ENCODE measurements at regions not wholly inside any gene's neighbourhood (a gene's known extent, or its start where the extent isn't known, plus 50 kb on each side); places are given as distances from the start of the nearest gene placed in this dataset.

DNA sequence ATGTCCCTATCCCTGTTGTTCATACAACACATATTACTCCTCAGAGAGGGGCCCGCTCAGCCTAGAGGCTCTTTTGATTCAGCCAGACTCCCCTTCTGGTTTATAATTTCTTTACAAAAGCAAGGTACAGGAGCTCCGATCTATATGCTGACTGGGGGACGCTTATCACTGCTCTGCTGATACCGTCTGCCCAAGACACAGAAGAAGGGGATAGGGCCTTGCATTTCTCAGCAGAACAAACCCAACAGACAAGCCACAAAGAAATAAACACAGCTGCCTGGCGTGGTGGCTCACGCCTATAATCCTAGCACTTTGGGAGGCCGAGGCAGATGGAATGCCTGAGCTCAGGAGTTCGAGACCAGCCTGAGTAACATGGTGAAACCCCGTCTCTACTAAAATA is 109.9 kb upstream of the AKIP1 start:
- Histone ChIP-seq H3K27me3 (replicated peaks; ENCODE audit: insufficient read depth, low read length) (no peaks in the 10 kb centered on the region), H3K36me3 (replicated peaks; ENCODE audit: insufficient read depth, low read length) (no peaks in the 10 kb centered on the region), H3K4me2 (ENCODE audit: low read depth, low read length) (no peak overlapping the region), H3F3A (ENCODE audit: insufficient read depth, low read length) (peaks cover 22% of the 10 kb centered on the region), H3K4me1 (ENCODE audit: low read length) (peaks cover 40% of the 10 kb centered on the region), H3K79me2 (ENCODE audit: low read length) (peaks cover 47% of the 10 kb centered on the region), H3K9ac (ENCODE audit: low read length) (no peak overlapping the region), H3K9me2 (replicated peaks; ENCODE audit: insufficient read depth, low read length) (no peaks in the 10 kb centered on the region), H3K27ac (ENCODE audit: low read length) (no peak overlapping the region), H2AFZ (ENCODE audit: low read length) (no peak overlapping the region), H4K20me1 (ENCODE audit: insufficient read depth, low read length) (no peaks in the 10 kb centered on the region), H3K9me3 (replicated peaks; ENCODE audit: insufficient read depth, low read length) (no peaks in the 10 kb centered on the region), H3K4me3 (ENCODE audit: low read length) (no peak overlapping the region)
- DNase-seq = no peak
- TF ChIP-seq EZH2 (optimal IDR thresholded peaks at IDR 0.05; ENCODE audit: low read depth, low read length) = no peak
- TF ChIP-seq EZH2phosphoT487 (IDR thresholded peaks at IDR 0.05; ENCODE audit: low read length) = no peak

DNA sequence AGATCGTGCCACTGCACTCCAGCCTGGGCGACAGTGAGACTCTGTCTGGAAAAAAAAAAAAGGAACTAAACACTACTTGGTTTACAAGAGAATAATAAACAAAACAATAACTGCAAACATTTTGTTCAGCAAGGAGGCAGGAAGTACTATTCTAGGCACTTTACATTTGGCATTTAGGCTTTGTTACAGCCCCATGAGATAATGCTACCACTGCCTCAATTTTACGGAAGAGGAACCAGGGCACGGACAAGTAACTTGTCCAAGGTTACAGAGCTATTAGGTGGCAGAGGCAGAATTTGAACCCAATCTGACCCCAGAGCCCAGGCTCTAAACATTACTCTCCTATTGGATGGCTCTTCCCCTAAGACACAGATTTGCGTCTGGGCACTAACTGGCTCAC is 108.7 kb upstream of the AKIP1 start:
- Histone ChIP-seq H3K4me1 (ENCODE audit: low read length) (peaks cover 33% of the 10 kb centered on the region), H3K9me3 (replicated peaks; ENCODE audit: insufficient read depth, low read length) (no peaks in the 10 kb centered on the region), H3K4me3 (ENCODE audit: low read length) (no peak overlapping the region), H3K27me3 (replicated peaks; ENCODE audit: insufficient read depth, low read length) (no peaks in the 10 kb centered on the region), H3F3A (ENCODE audit: insufficient read depth, low read length) (peaks cover 22% of the 10 kb centered on the region), H4K20me1 (ENCODE audit: insufficient read depth, low read length) (no peaks in the 10 kb centered on the region), H3K79me2 (ENCODE audit: low read length) (peaks cover 51% of the 10 kb centered on the region), H3K36me3 (replicated peaks; ENCODE audit: insufficient read depth, low read length) (no peaks in the 10 kb centered on the region), H3K4me2 (ENCODE audit: low read depth, low read length) (no peak overlapping the region), H3K27ac (ENCODE audit: low read length) (no peak overlapping the region), H3K9me2 (replicated peaks; ENCODE audit: insufficient read depth, low read length) (no peaks in the 10 kb centered on the region), H2AFZ (ENCODE audit: low read length) (no peak overlapping the region), H3K9ac (ENCODE audit: low read length) (no peak overlapping the region)
- DNase-seq = no peak
- TF ChIP-seq EZH2 (optimal IDR thresholded peaks at IDR 0.05; ENCODE audit: low read depth, low read length) (no peak), EZH2phosphoT487 (IDR thresholded peaks at IDR 0.05; ENCODE audit: low read length) (no peak)
- TF ChIP-seq, protein P1, sequence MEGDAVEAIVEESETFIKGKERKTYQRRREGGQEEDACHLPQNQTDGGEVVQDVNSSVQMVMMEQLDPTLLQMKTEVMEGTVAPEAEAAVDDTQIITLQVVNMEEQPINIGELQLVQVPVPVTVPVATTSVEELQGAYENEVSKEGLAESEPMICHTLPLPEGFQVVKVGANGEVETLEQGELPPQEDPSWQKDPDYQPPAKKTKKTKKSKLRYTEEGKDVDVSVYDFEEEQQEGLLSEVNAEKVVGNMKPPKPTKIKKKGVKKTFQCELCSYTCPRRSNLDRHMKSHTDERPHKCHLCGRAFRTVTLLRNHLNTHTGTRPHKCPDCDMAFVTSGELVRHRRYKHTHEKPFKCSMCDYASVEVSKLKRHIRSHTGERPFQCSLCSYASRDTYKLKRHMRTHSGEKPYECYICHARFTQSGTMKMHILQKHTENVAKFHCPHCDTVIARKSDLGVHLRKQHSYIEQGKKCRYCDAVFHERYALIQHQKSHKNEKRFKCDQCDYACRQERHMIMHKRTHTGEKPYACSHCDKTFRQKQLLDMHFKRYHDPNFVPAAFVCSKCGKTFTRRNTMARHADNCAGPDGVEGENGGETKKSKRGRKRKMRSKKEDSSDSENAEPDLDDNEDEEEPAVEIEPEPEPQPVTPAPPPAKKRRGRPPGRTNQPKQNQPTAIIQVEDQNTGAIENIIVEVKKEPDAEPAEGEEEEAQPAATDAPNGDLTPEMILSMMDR (IDR thresholded peaks at IDR 0.05; ENCODE audit: low read length) = no peak

DNA sequence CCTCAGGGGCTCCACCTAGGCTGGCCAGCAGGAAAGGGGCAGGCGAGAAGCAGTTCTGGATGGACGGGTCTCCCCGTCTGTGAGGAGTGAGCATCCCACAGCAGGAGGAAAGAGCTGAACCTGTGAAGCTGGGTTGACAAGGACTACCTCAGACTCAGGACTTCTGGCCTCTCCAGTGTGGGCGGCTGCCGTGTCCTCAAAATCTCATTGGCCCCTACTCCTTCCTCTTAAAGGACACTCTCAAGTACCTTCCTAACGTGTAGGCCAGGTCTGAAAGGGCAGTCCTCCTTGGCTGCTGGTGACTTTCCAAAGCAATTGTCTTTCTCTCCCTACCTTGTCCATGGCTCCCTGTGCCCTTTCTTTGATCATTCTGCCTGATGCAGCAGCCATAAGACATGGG is 107.0 kb upstream of the AKIP1 start:
- H3F3A ChIP-seq (ENCODE audit: insufficient read depth, low read length) = peaks cover 11% of the 10 kb centered on the region
- H3K9me3 ChIP-seq (replicated peaks; ENCODE audit: insufficient read depth, low read length) = no peaks in the 10 kb centered on the region
- TF ChIP-seq EZH2 (optimal IDR thresholded peaks at IDR 0.05; ENCODE audit: low read depth, low read length) (no peak), EZH2phosphoT487 (IDR thresholded peaks at IDR 0.05; ENCODE audit: low read length) (no peak)
- TF ChIP-seq, protein P1 (IDR thresholded peaks at IDR 0.05; ENCODE audit: low read length) = no peak
- H3K4me1 ChIP-seq (ENCODE audit: low read length) = peaks cover 18% of the 10 kb centered on the region
- no peak overlapping the region for H3K9ac ChIP-seq (ENCODE audit: low read length)
- H3K4me3 ChIP-seq (ENCODE audit: low read length) = no peak overlapping the region
- no peak for DNase-seq
- no peaks in the 10 kb centered on the region for H3K27me3 ChIP-seq (replicated peaks; ENCODE audit: insufficient read depth, low read length)
- no peaks in the 10 kb centered on the region for H4K20me1 ChIP-seq (ENCODE audit: insufficient read depth, low read length)
- no peaks in the 10 kb centered on the region for H3K9me2 ChIP-seq (replicated peaks; ENCODE audit: insufficient read depth, low read length)
- H2AFZ ChIP-seq (ENCODE audit: low read length) = no peak overlapping the region
- H3K79me2 ChIP-seq (ENCODE audit: low read length) = peaks cover 58% of the 10 kb centered on the region
- H3K27ac ChIP-seq (ENCODE audit: low read length) = no peak overlapping the region
- no peak overlapping the region for H3K4me2 ChIP-seq (ENCODE audit: low read depth, low read length)
- H3K36me3 ChIP-seq (replicated peaks; ENCODE audit: insufficient read depth, low read length) = no peaks in the 10 kb centered on the region

DNA sequence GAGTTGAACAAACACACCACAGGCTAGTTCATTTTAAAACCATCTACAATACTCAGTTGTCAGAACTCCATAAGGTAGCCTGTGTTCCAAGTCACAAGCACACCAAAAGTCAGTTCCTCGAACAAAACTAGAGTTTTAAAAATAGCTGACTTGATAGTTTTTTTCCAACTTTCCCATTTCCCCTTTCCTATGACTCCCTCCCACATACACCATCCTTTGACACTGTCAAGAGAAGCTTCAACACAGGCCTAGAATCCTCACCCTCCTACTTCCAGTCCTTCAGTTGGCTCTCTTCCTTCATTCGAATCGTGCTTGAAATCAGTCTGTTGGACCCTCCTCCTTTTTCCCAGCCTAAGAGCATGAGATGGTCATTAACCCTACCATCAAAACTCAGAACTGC is 105.7 kb upstream of the AKIP1 start:
- TF ChIP-seq, protein P1 (IDR thresholded peaks at IDR 0.05; ENCODE audit: low read length) = no peak
- TF ChIP-seq EZH2 (optimal IDR thresholded peaks at IDR 0.05; ENCODE audit: low read depth, low read length) = no peak
- no peak for TF ChIP-seq EZH2phosphoT487 (IDR thresholded peaks at IDR 0.05; ENCODE audit: low read length)
- H3K4me2 ChIP-seq (ENCODE audit: low read depth, low read length) = no peak overlapping the region

More for the DNA sequence above, 105.7 kb upstream of the AKIP1 start:
- Histone ChIP-seq H3K27me3 (replicated peaks; ENCODE audit: insufficient read depth, low read length) (no peaks in the 10 kb centered on the region), H4K20me1 (ENCODE audit: insufficient read depth, low read length) (no peaks in the 10 kb centered on the region), H3K79me2 (ENCODE audit: low read length) (peaks cover 71% of the 10 kb centered on the region), H3K36me3 (replicated peaks; ENCODE audit: insufficient read depth, low read length) (no peaks in the 10 kb centered on the region), H2AFZ (ENCODE audit: low read length) (no peak overlapping the region), H3K9ac (ENCODE audit: low read length) (no peak overlapping the region), H3K9me3 (replicated peaks; ENCODE audit: insufficient read depth, low read length) (no peaks in the 10 kb centered on the region), H3K4me3 (ENCODE audit: low read length) (no peak overlapping the region), H3K9me2 (replicated peaks; ENCODE audit: insufficient read depth, low read length) (no peaks in the 10 kb centered on the region), H3K27ac (ENCODE audit: low read length) (no peak overlapping the region), H3F3A (ENCODE audit: insufficient read depth, low read length) (0 out of 2 replicates have a peak, but pooled peaks cover 2% of the 10 kb centered on the region), H3K4me1 (ENCODE audit: low read length) (peaks cover 8% of the 10 kb centered on the region; the same call in 1 of the 2 replicates)
- DNase-seq = no peak
